SU-DHL-6 (cell line): ENCODE measurements at regions not wholly inside any gene's neighbourhood (a gene's known extent, or its start where the extent isn't known, plus 50 kb on each side); places are given as distances from the start of the nearest gene placed in this dataset.

ENCODE experiments used
- H2AFZ ChIP-seq: fragments of 200-600 bp; sonication (generic); 2 replicates; pipeline ENCODE4 v1.6.1; 2014; ENCODE audit warnings: low read depth, mild to moderate bottlenecking, moderate library complexity, mixed read lengths, antibody characterized with exemption, low read length; ENCODE audit not compliant: severe bottlenecking
- H3F3A ChIP-seq: fragments of 200-600 bp; shearing (Covaris generic); 2 replicates; pipeline ENCODE4 v1.6.0; 2016; ENCODE audit warnings: antibody characterized with exemption, mild to moderate bottlenecking; ENCODE audit not compliant: insufficient read depth
- H3K27ac ChIP-seq: fragments of 200-600 bp; sonication (generic); 2 replicates; pipeline ENCODE4 v1.5.1; 2016; ENCODE audit warnings: low read depth, mild to moderate bottlenecking, low read length, moderate library complexity, mixed read lengths
- H3K27me3 ChIP-seq: fragments of 200-600 bp; sonication (generic), shearing (Covaris generic); 2 replicates; pipeline ENCODE4 v1.6.0; 2014; ENCODE audit warnings: mild to moderate bottlenecking, low read length
- H3K36me3 ChIP-seq: fragments of 200-600 bp; sonication (generic); 2 replicates; pipeline ENCODE4 v1.6.1; 2014; ENCODE audit warnings: mild to moderate bottlenecking, low read length, mixed read lengths
- H3K4me2 ChIP-seq: fragments of 300-600, 200-600 bp; shearing (Covaris generic), sonication (generic); 2 replicates; pipeline ENCODE4 v1.6.0; 2014; ENCODE audit warnings: low read length, low read depth, mild to moderate bottlenecking; ENCODE audit not compliant: poor library complexity, severe bottlenecking
- H3K4me3 ChIP-seq: fragments of 200-600 bp; sonication (generic); 2 replicates; pipeline ENCODE4 v1.5.1; 2014; ENCODE audit warnings: antibody characterized with exemption, low read length, mild to moderate bottlenecking, mixed read lengths; ENCODE audit not compliant: insufficient read depth, poor library complexity, severe bottlenecking
- H3K79me2 ChIP-seq: fragments of 200-600 bp; sonication (generic); 2 replicates; pipeline ENCODE4 v1.6.1; 2014; ENCODE audit warnings: mild to moderate bottlenecking, low read length, moderate library complexity; ENCODE audit not compliant: insufficient read depth
- H3K9ac ChIP-seq: fragments of 200-600 bp; sonication (generic); 2 replicates; pipeline ENCODE4 v1.7.0; 2014; ENCODE audit warnings: mild to moderate bottlenecking, low read length
- H3K9me2 ChIP-seq: fragments of 200-600 bp; sonication (generic); replicated peaks from 2 replicates; pipeline ENCODE4 v1.6.1; 2014; ENCODE audit warnings: low read length; ENCODE audit not compliant: insufficient read depth
- H3K9me3 ChIP-seq: fragments of 200-600 bp; sonication (generic); 2 replicates; pipeline ENCODE4 v1.6.1; 2014; ENCODE audit warnings: low read length, mixed read lengths; ENCODE audit not compliant: insufficient read depth
- H4K20me1 ChIP-seq: fragments of 200-600 bp; sonication (generic); 2 replicates; pipeline ENCODE4 v1.6.1; 2014; ENCODE audit warnings: low read depth, mild to moderate bottlenecking, antibody characterized with exemption, low read length, moderate library complexity, mixed read lengths
- CTCF ChIP-seq: fragments of 200-600 bp; sonication (generic); IDR thresholded peaks from one replicate; pipeline ENCODE4 v1.5.1; 2017; ENCODE audit warnings: antibody characterized with exemption, mild to moderate bottlenecking, low read length, moderate library complexity; ENCODE audit not compliant: insufficient read depth, poor library complexity, severe bottlenecking
- EZH2phosphoT487 ChIP-seq: fragments of 200-600 bp; sonication (generic), shearing (Covaris generic); conservative IDR thresholded peaks from 2 replicates; pipeline ENCODE4 v1.6.1; 2018; ENCODE audit warnings: mild to moderate bottlenecking, antibody characterized with exemption, low read length, moderate library complexity, mixed read lengths

GRCh38 chr6:137805622-137806021, 61.4 kb upstream of the TNFAIP3 start:
- no peaks in the 10 kb centered on the region for H3K9me2 ChIP-seq
- H3F3A ChIP-seq = no peaks in the 10 kb centered on the region
- TF ChIP-seq CTCF (no peak), EZH2phosphoT487 (no peak)
- H3K9ac ChIP-seq = no peak overlapping the region
- no peaks in the 10 kb centered on the region for H3K79me2 ChIP-seq
- no peaks in the 10 kb centered on the region for H3K36me3 ChIP-seq
- H3K4me3 ChIP-seq = no peak overlapping the region
- no peak overlapping the region for H2AFZ ChIP-seq
- H3K9me3 ChIP-seq = no peaks in the 10 kb centered on the region
- H3K4me2 ChIP-seq = no peak overlapping the region
- no peaks in the 10 kb centered on the region for H4K20me1 ChIP-seq
- H3K27ac ChIP-seq = no peak overlapping the region
- no peaks in the 10 kb centered on the region for H3K27me3 ChIP-seq

- Histone ChIP-seq H3K4me2 (no peak overlapping the region), H3K9ac (no peak overlapping the region), H3K9me2 (no peaks in the 10 kb centered on the region), H3K27ac (no peak overlapping the region), H3K27me3 (no peaks in the 10 kb centered on the region), H2AFZ (no peak overlapping the region), H3F3A (no peaks in the 10 kb centered on the region), H3K36me3 (no peaks in the 10 kb centered on the region), H3K79me2 (no peaks in the 10 kb centered on the region), H3K9me3 (no peaks in the 10 kb centered on the region), H3K4me3 (no peak overlapping the region), H4K20me1 (no peaks in the 10 kb centered on the region)
- TF ChIP-seq EZH2phosphoT487 (no peak), CTCF (no peak)
Observed at GRCh38 chr6:137806914-137807682, 60.0 kb upstream of the TNFAIP3 start.

GRCh38 chr6:137808191-137808590, 58.9 kb upstream of the TNFAIP3 start:
- no peaks in the 10 kb centered on the region for H3K9me3 ChIP-seq
- no peak overlapping the region for H3K4me2 ChIP-seq
- no peak overlapping the region for H3K27ac ChIP-seq
- H3K79me2 ChIP-seq = no peaks in the 10 kb centered on the region
- TF ChIP-seq CTCF = no peak
- TF ChIP-seq EZH2phosphoT487 = no peak
- no peaks in the 10 kb centered on the region for H4K20me1 ChIP-seq
- H3K9me2 ChIP-seq = no peaks in the 10 kb centered on the region
- no peaks in the 10 kb centered on the region for H3K36me3 ChIP-seq
- H3F3A ChIP-seq = no peaks in the 10 kb centered on the region
- no peaks in the 10 kb centered on the region for H3K27me3 ChIP-seq
- no peak overlapping the region for H3K4me3 ChIP-seq
- no peak overlapping the region for H2AFZ ChIP-seq
- no peak overlapping the region for H3K9ac ChIP-seq
